Suprapubic skin (tissue), 4 donors: ENCODE measurements at regions not wholly inside any gene's neighbourhood (a gene's known extent, or its start where the extent isn't known, plus 50 kb on each side); places are given as distances from the start of the nearest gene placed in this dataset.

Experiments
- DNase-seq, 2 donors: peaks; one replicate each; pipeline ENCODE4 v3.0.0-alpha.2; 2019; ENCODE audit warnings: low spot score in 2 of 2
- H3K27ac ChIP-seq: fragments of 200-600 bp; sonication (generic); one replicate; pipeline ENCODE4 v1.5.1; 2019
- H3K27me3 ChIP-seq: fragments of 200-600 bp; sonication (generic); one replicate; pipeline ENCODE4 v1.5.1; 2019
- H3K36me3 ChIP-seq: fragments of 200-600 bp; sonication (generic); one replicate; pipeline ENCODE4 v1.5.1; 2019
- H3K4me1 ChIP-seq: fragments of 200-600 bp; sonication (generic); one replicate; pipeline ENCODE4 v1.5.1; 2019
- H3K4me3 ChIP-seq: fragments of 200-600 bp; sonication (generic); one replicate; pipeline ENCODE4 v1.5.1; 2019; ENCODE audit warnings: mild to moderate bottlenecking
- H3K9me3 ChIP-seq: fragments of 200-600 bp; sonication (generic); one replicate; pipeline ENCODE4 v1.5.1; 2019
- EP300 ChIP-seq: sonication (generic); formaldehyde crosslinking; IDR thresholded peaks from one replicate; pipeline ENCODE4 v1.6.1; 2017; ENCODE audit warnings: antibody characterized with exemption
- POLR2A ChIP-seq, 2 donors: fragments of 450-650 bp; IDR thresholded peaks; one replicate each; pipeline ENCODE4 v1.6.1; 2017; ENCODE audit warnings: antibody characterized with exemption in 2 of 2, mild to moderate bottlenecking in 2 of 2, moderate library complexity in 2 of 2
- POLR2AphosphoS5 ChIP-seq, 3 donors: sonication (generic); formaldehyde crosslinking; IDR thresholded peaks; one replicate each; pipeline ENCODE4 v1.6.1; 2017; ENCODE audit warnings: antibody characterized with exemption in 3 of 3
- WGBS: methylation state at CpG from one replicate; pipeline ENCODE4 v1.1.5; 2018; 5-methylcytosine and 5-hydroxymethylcytosine counted together
- TF ChIP-seq, protein P1 (sequence below), 2 donors: fragments of 200-600 bp in 1 of 2; fragments of 450-650 bp in 1 of 2; sonication (generic) in 1 of 2; IDR thresholded peaks; one replicate each; pipeline ENCODE4 v1.5.1; 2016 to 2019; ENCODE audit warnings: antibody characterized with exemption in 2 of 2, mild to moderate bottlenecking in 1 of 2, moderate library complexity in 1 of 2

DNA sequence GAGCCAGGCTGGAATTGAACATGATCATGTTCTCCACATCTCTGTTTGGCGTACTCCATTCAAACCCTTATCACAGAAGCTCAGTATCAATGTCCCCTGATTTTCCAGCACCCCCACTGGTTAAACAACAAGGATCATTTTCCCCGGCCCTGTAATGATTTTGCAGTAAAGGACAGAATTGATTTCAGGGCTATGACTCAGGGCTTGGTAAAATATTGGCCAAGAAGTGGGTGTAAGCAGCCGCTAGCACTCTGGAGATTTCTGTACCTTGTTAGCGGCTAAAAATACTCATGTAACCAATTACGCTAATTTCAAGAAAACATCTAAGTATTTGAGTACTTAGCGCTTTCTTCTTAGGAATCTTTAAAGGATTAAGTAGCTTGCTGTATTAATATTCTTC, 69.5 kb upstream of the FNDC3A start:
- H3K36me3 ChIP-seq: no peaks in the 10 kb centered on the region
- no peaks in the 10 kb centered on the region for H3K27me3 ChIP-seq
- 93% methylated on average over 6 of the region's 6 CpGs for WGBS
- no peaks in the 10 kb centered on the region for H3K9me3 ChIP-seq
- TF ChIP-seq, protein P1, sequence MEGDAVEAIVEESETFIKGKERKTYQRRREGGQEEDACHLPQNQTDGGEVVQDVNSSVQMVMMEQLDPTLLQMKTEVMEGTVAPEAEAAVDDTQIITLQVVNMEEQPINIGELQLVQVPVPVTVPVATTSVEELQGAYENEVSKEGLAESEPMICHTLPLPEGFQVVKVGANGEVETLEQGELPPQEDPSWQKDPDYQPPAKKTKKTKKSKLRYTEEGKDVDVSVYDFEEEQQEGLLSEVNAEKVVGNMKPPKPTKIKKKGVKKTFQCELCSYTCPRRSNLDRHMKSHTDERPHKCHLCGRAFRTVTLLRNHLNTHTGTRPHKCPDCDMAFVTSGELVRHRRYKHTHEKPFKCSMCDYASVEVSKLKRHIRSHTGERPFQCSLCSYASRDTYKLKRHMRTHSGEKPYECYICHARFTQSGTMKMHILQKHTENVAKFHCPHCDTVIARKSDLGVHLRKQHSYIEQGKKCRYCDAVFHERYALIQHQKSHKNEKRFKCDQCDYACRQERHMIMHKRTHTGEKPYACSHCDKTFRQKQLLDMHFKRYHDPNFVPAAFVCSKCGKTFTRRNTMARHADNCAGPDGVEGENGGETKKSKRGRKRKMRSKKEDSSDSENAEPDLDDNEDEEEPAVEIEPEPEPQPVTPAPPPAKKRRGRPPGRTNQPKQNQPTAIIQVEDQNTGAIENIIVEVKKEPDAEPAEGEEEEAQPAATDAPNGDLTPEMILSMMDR (IDR thresholded peaks at IDR 0.05): no peak
- TF ChIP-seq POLR2A (IDR thresholded peaks at IDR 0.05): no peak
- no peak for TF ChIP-seq POLR2AphosphoS5 (IDR thresholded peaks at IDR 0.05)
- no peak for TF ChIP-seq EP300
- H3K4me3 ChIP-seq: no peak overlapping the region
- H3K27ac ChIP-seq: no peak overlapping the region
- H3K4me1 ChIP-seq: peaks cover 9% of the 10 kb centered on the region
- DNase-seq: no peak

DNA sequence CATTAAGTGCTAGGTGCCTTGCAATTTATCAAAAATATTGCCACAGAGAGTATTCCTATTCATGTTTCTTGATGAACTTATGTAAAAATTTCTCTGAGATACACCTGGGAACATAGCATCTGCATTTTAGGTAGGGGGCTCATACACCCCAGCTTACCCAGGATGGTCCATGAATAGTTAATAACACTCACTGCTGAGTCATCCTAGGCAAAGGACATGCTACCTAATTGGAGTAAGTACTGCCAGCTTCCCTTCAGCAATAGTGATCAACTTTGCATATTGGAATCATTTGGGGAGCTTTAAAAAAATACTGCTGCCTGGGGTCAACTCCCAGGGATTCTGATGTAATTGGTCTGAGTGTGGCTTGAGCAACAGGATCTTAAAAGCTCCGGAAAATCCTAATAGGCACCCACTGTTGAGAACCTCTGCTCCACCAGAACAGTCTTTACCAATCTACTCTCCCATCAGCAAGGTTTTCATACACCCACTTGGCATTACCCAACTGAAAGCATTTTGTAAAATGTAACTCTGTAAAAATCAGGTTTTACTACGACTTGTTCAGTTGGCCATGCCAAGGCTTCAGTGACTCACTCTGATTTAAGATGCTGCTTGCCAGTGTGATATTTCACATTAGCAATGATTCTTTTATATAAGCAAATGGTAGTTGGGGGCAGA, 67.2 kb upstream of the FNDC3A start:
- Histone ChIP-seq H3K4me1 (peaks cover 9% of the 10 kb centered on the region), H3K27me3 (no peaks in the 10 kb centered on the region), H3K9me3 (no peaks in the 10 kb centered on the region), H3K36me3 (no peaks in the 10 kb centered on the region), H3K4me3 (no peak overlapping the region), H3K27ac (no peak overlapping the region)
- 12% methylated on average over 2 of the region's 2 CpGs for WGBS
- no peak for DNase-seq
- TF ChIP-seq EP300 (no peak), POLR2AphosphoS5 (IDR thresholded peaks at IDR 0.05) (no peak), POLR2A (IDR thresholded peaks at IDR 0.05) (no peak)
- TF ChIP-seq, protein P1 (IDR thresholded peaks at IDR 0.05): no peak

DNA sequence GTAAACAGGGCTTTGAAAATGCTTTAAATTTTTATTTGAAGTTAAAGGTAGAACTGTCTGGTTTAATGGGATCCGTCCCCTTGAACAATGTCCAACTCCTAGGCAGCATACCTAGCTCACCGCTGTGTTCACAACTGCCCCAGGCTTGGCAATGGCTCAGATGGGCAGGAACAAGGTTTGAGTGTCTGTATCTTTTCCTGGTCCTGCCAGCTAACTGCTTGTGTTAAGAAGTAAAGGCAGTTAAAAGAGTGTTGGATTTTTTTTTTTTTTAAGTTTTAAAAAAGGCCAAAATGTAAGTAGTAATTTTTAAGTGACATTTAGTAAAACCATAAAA, 66.7 kb upstream of the FNDC3A start:
- Histone ChIP-seq H3K4me3 (no peak overlapping the region), H3K9me3 (no peaks in the 10 kb centered on the region), H3K4me1 (peaks cover 9% of the 10 kb centered on the region), H3K27ac (no peak overlapping the region), H3K27me3 (no peaks in the 10 kb centered on the region), H3K36me3 (no peaks in the 10 kb centered on the region)
- WGBS: 42% methylated on average over 2 of the region's 2 CpGs
- TF ChIP-seq POLR2AphosphoS5 (IDR thresholded peaks at IDR 0.05): no peak
- TF ChIP-seq EP300: no peak
- no peak for TF ChIP-seq POLR2A (IDR thresholded peaks at IDR 0.05)
- TF ChIP-seq, protein P1 (IDR thresholded peaks at IDR 0.05): no peak
- DNase-seq: no peak

DNA sequence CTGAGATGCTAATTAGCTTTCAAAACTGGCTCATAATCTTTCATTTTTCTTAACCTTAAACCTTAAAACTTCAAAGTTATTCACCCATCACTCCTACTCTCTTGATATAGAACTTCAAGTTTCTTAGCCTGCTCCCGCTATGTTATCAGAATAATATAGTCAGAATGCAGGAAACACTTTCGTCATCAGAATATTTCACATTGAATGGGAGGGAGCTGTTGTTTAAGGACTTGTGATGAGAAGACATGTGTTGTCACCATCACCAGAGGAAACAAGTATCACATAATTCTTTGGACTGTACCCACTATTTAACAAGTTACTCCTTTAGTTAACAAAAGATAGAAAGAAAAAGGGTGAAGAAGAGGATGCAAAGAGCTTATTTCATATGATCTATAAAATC, 65.0 kb upstream of the FNDC3A start:
- TF ChIP-seq EP300: no peak
- no peak for TF ChIP-seq POLR2AphosphoS5 (IDR thresholded peaks at IDR 0.05)
- TF ChIP-seq POLR2A (IDR thresholded peaks at IDR 0.05): no peak
- TF ChIP-seq, protein P1 (IDR thresholded peaks at IDR 0.05): no peak
- H3K4me1 ChIP-seq: peaks cover 9% of the 10 kb centered on the region
- H3K9me3 ChIP-seq: no peaks in the 10 kb centered on the region
- no peak overlapping the region for H3K27ac ChIP-seq
- H3K36me3 ChIP-seq: no peaks in the 10 kb centered on the region
- H3K4me3 ChIP-seq: no peak overlapping the region
- no peaks in the 10 kb centered on the region for H3K27me3 ChIP-seq
- DNase-seq: no peak
- 43% methylated on average over 2 of the region's 2 CpGs for WGBS

DNA sequence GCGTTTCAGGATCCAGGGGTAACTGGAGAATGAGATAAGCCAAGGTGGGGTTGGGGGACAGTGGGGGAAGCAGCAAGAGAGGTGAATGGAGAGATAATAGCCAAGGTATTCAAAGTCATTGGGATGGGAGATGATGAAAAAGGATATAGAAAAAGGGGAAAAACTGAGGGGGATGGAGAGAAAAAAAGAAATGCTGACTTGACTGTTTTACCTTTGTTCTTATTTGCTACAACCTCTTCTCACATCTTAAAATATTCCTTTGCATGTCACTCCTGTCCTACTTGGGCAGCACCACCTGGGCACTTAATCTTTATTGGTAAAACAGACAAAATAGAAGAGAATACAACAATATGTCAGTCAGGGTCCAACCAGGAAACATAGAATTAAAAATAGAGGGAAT, 56.0 kb upstream of the FNDC3A start:
- Histone ChIP-seq H3K36me3 (no peaks in the 10 kb centered on the region), H3K4me1 (no peaks in the 10 kb centered on the region), H3K27ac (no peak overlapping the region), H3K4me3 (no peak overlapping the region), H3K9me3 (no peaks in the 10 kb centered on the region), H3K27me3 (peaks cover 4% of the 10 kb centered on the region)
- 78% methylated on average over 1 of the region's 1 CpG for WGBS
- no peak for TF ChIP-seq EP300
- TF ChIP-seq, protein P1 (IDR thresholded peaks at IDR 0.05): no peak
- no peak for TF ChIP-seq POLR2AphosphoS5 (IDR thresholded peaks at IDR 0.05)
- no peak for TF ChIP-seq POLR2A (IDR thresholded peaks at IDR 0.05)
- no peak for DNase-seq
